Neural progenitor cell (in vitro differentiated cells): ENCODE measurements at regions not wholly inside any gene's neighbourhood (a gene's known extent, or its start where the extent isn't known, plus 50 kb on each side); places are given as distances from the start of the nearest gene placed in this dataset.

Experiments
- CTCF ChIP-seq: fragments of 200-600 bp; sonication (generic); IDR thresholded peaks from 2 replicates; pipeline ENCODE4 v1.5.1; 2017; ENCODE audit warnings: antibody characterized with exemption, mild to moderate bottlenecking
- EZH2 ChIP-seq: fragments of 200-600 bp; sonication (generic); IDR thresholded peaks from 2 replicates; pipeline ENCODE4 v1.6.1; 2017; ENCODE audit warnings: antibody characterized with exemption, mild to moderate bottlenecking, moderate library complexity
- EZH2phosphoT487 ChIP-seq: fragments of 200-600 bp; sonication (generic); IDR thresholded peaks from 2 replicates; pipeline ENCODE4 v1.6.1; 2017; ENCODE audit warnings: antibody characterized with exemption

DNA sequence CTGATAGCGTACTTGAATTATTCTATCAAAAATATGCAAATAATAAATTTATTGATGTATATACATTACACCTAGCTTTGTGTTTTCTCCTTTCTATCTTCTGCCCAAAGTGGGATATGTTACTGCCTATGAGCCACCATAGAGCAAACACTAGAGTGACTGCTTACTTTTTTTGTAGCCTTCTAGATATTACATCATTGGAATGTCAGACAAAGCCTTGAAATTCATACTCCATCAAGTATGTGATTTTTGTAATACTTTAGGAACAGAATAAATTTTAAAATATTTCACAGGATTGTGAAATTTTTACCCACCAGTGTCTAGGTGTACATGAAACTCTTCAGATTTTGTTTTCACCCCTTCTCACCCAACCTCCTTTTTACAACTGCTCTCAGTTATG lies 787.6 kb downstream of the USP25 start:
- TF ChIP-seq CTCF (no peak), EZH2phosphoT487 (no peak), EZH2 (no peak)
